Liver (tissue), 7 donors: ENCODE measurements at regions not wholly inside any gene's neighbourhood (a gene's known extent, or its start where the extent isn't known, plus 50 kb on each side); places are given as distances from the start of the nearest gene placed in this dataset.

ENCODE experiments used
- DNase-seq: peaks from one replicate; pipeline ENCODE4 v3.0.0-alpha.2; 2017; ENCODE audit warnings: low spot score
- H3K27ac ChIP-seq, 2 donors: one replicate each; pipeline ENCODE4 v1.7.0; 2013; ENCODE audit warnings: inconsistent platforms in 2 of 2, low read length in 2 of 2, control low read depth in 1 of 2, low read depth in 1 of 2, mild to moderate bottlenecking in 1 of 2
- H3K27me3 ChIP-seq, 4 donors: one replicate each; pipeline versions ENCODE4 v1.6.1 to v1.7.0; 2013; ENCODE audit warnings: low read length in 3 of 4, inconsistent platforms in 1 of 4, mild to moderate bottlenecking in 1 of 4, moderate library complexity in 1 of 4; ENCODE audit not compliant: control insufficient read depth in 4 of 4, insufficient read depth in 4 of 4
- H3K36me3 ChIP-seq, 4 donors: one replicate each; pipeline versions ENCODE4 v1.6.1 to v1.7.0; 2013; ENCODE audit warnings: low read length in 3 of 4, mild to moderate bottlenecking in 3 of 4, low read depth in 1 of 4, moderate library complexity in 1 of 4; ENCODE audit not compliant: control insufficient read depth in 4 of 4, insufficient read depth in 3 of 4
- H3K4me1 ChIP-seq, 4 donors: one replicate each; pipeline versions ENCODE4 v1.6.1 to v1.7.0; 2013; ENCODE audit warnings: low read length in 3 of 4, mild to moderate bottlenecking in 3 of 4, moderate library complexity in 1 of 4; ENCODE audit not compliant: control insufficient read depth in 4 of 4, insufficient read depth in 4 of 4
- H3K4me3 ChIP-seq, 3 donors: one replicate each; pipeline versions ENCODE4 v1.6.1 to v1.7.0; 2013; ENCODE audit warnings: low read length in 3 of 3, control low read depth in 1 of 3, low read depth in 1 of 3, mild to moderate bottlenecking in 1 of 3
- H3K9ac ChIP-seq, 2 donors: one replicate each; pipeline ENCODE4 v1.7.0; 2013; ENCODE audit warnings: low read length in 2 of 2, mild to moderate bottlenecking in 2 of 2, moderate library complexity in 2 of 2, control low read depth in 1 of 2, low read depth in 1 of 2
- H3K9me3 ChIP-seq, 4 donors: one replicate each; pipeline versions ENCODE4 v1.6.1 to v1.7.0; 2013; ENCODE audit warnings: low read length in 3 of 4; ENCODE audit not compliant: control insufficient read depth in 4 of 4
- ATF3 ChIP-seq: IDR thresholded peaks from 2 replicates; pipeline ENCODE4 v1.6.1; 2016; ENCODE audit warnings: antibody characterized with exemption
- FOXA1 ChIP-seq: IDR thresholded peaks from 2 replicates; pipeline ENCODE4 v1.6.1; 2016; ENCODE audit warnings: antibody characterized with exemption
- FOXA2 ChIP-seq: IDR thresholded peaks from 2 replicates; pipeline ENCODE4 v1.6.1; 2016; ENCODE audit warnings: antibody characterized with exemption
- GABPA ChIP-seq, 2 donors: IDR thresholded peaks in 1 of 2; conservative IDR thresholded peaks in 1 of 2; 2 replicates each; pipeline ENCODE4 v1.6.1; 2016; ENCODE audit warnings: antibody characterized with exemption in 2 of 2, mild to moderate bottlenecking in 1 of 2, moderate library complexity in 1 of 2
- HNF4G ChIP-seq: IDR thresholded peaks from 2 replicates; pipeline ENCODE4 v1.6.1; 2016; ENCODE audit warnings: antibody characterized with exemption
- JUND ChIP-seq, 2 donors: IDR thresholded peaks; 2 replicates each; pipeline ENCODE4 v1.6.1; 2016; ENCODE audit warnings: antibody characterized with exemption in 2 of 2
- MAX ChIP-seq: IDR thresholded peaks from 2 replicates; pipeline ENCODE4 v1.6.1; 2016; ENCODE audit warnings: antibody characterized with exemption
- NR2F2 ChIP-seq: IDR thresholded peaks from 2 replicates; pipeline ENCODE4 v1.6.1; 2016; ENCODE audit warnings: antibody characterized with exemption
- RAD21 ChIP-seq, 2 donors: IDR thresholded peaks; 2 replicates each; pipeline ENCODE4 v1.6.1; 2016; ENCODE audit warnings: antibody characterized with exemption in 2 of 2, mild to moderate bottlenecking in 2 of 2
- REST ChIP-seq: IDR thresholded peaks from 2 replicates; pipeline ENCODE4 v1.6.1; 2016; ENCODE audit warnings: antibody characterized with exemption, mild to moderate bottlenecking
- RXRA ChIP-seq, 2 donors: IDR thresholded peaks; 2 replicates each; pipeline ENCODE4 v1.6.1; 2017 to 2018; ENCODE audit warnings: antibody characterized with exemption in 2 of 2, mild to moderate bottlenecking in 1 of 2
- SP1 ChIP-seq: IDR thresholded peaks from 2 replicates; pipeline ENCODE4 v1.6.1; 2018; ENCODE audit warnings: antibody characterized with exemption, mild to moderate bottlenecking
- YY1 ChIP-seq: IDR thresholded peaks from 2 replicates; pipeline ENCODE4 v1.6.1; 2016; ENCODE audit warnings: antibody characterized with exemption, mild to moderate bottlenecking
- ZBTB33 ChIP-seq: IDR thresholded peaks from 2 replicates; pipeline ENCODE4 v1.6.1; 2016; ENCODE audit warnings: antibody characterized with exemption
- WGBS: extraction: QIAGEN DNeasy Blood & Tissue Kit; methylation state at CpG from one replicate; pipeline ENCODE4 v1.1.7; 2013; 5-methylcytosine and 5-hydroxymethylcytosine counted together
- donor health status: healthy.
- donor health status: healthy.
- donor health status: healthy.
- donor health status: healthy.

GRCh38 chr16:5706211-5706610, 608.6 kb upstream of the EEF2KMT start:
- Histone ChIP-seq H3K9me3 (peaks cover 0 to 6% (median 2%) of the 10 kb centered on the region in 4 donors), H3K27me3 (peaks cover 0 to 5% (median 0%) of the 10 kb centered on the region in 4 donors), H3K4me1 (no peaks in the 10 kb centered on the region), H3K36me3 (no peaks in the 10 kb centered on the region), H3K27ac (no peak overlapping the region), H3K4me3 (no peak overlapping the region), H3K9ac (no peak overlapping the region)
- DNase-seq, result no peak
- 63% methylated on average over 6 of the region's 6 CpGs for WGBS
- no peak for TF ChIP-seq ATF3

- H3K4me1 ChIP-seq, result no peaks in the 10 kb centered on the region
- H3K4me3 ChIP-seq, result no peak overlapping the region
- TF ChIP-seq REST (no peak), ATF3 (no peak), MAX (no peak), GABPA (IDR thresholded peaks at IDR 0.05 in 1 of 2, conservative IDR thresholded peaks at IDR 0.05 in 1 of 2) (no peak), SP1 (no peak), RAD21 (IDR thresholded peaks at IDR 0.05) (no peak), HNF4G (no peak), FOXA2 (no peak), FOXA1 (no peak), ZBTB33 (no peak)
- 61% methylated on average over 4 of the region's 4 CpGs for WGBS
- H3K27ac ChIP-seq, result no peak overlapping the region
- H3K9ac ChIP-seq, result no peak overlapping the region
- no peaks in the 10 kb centered on the region for H3K36me3 ChIP-seq
- H3K27me3 ChIP-seq, result peaks cover 0 to 5% (median 0%) of the 10 kb centered on the region in 4 donors
- no peak for DNase-seq
- peaks cover 0 to 6% (median under 1%) of the 10 kb centered on the region in 4 donors for H3K9me3 ChIP-seq
Observed at GRCh38 chr16:5704271-5704670, 606.7 kb upstream of the EEF2KMT start.

GRCh38 chr16:5693426-5693825, 595.8 kb upstream of the EEF2KMT start:
- H3K9ac ChIP-seq, result no peak overlapping the region
- peaks cover 0 to 2% (median under 1%) of the 10 kb centered on the region in 4 donors for H3K9me3 ChIP-seq
- DNase-seq, result no peak
- 84% methylated on average over 3 of the region's 3 CpGs for WGBS
- no peak overlapping the region for H3K27ac ChIP-seq
- no peaks in the 10 kb centered on the region for H3K36me3 ChIP-seq
- H3K4me3 ChIP-seq, result no peak overlapping the region
- H3K4me1 ChIP-seq, result no peaks in the 10 kb centered on the region
- H3K27me3 ChIP-seq, result peaks cover 0 to 3% (median 0%) of the 10 kb centered on the region in 4 donors
- no peak for TF ChIP-seq JUND (IDR thresholded peaks at IDR 0.05)
- no peak for TF ChIP-seq GABPA (IDR thresholded peaks at IDR 0.05 in 1 of 2, conservative IDR thresholded peaks at IDR 0.05 in 1 of 2)
- no peak for TF ChIP-seq FOXA1
- no peak for TF ChIP-seq YY1
- no peak for TF ChIP-seq NR2F2
- TF ChIP-seq SP1, result no peak
- no peak for TF ChIP-seq ATF3
- no peak for TF ChIP-seq ZBTB33
- TF ChIP-seq REST, result no peak
- TF ChIP-seq FOXA2, result no peak
- TF ChIP-seq RXRA (IDR thresholded peaks at IDR 0.05), result no peak
- no peak for TF ChIP-seq RAD21 (IDR thresholded peaks at IDR 0.05)
- TF ChIP-seq HNF4G, result no peak
